HepG2 (cell line): ENCODE measurements at regions not wholly inside any gene's neighbourhood (a gene's known extent, or its start where the extent isn't known, plus 50 kb on each side); places are given as distances from the start of the nearest gene placed in this dataset.
"Not testable (repeated sequence)": the region's sequence is repeated elsewhere in the genome, so short reads cannot be mapped to it uniquely, and the experiment has no call there.

Source experiments
- ATAC-seq: fragments of 200-7000 bp; cut with Tn5 transposase; 3 replicates; pipeline ENCODE4 v1.9.1; 2020; ENCODE audit warnings: mild to moderate bottlenecking, moderate library complexity
- BruUV-seq: library from RNA; stranded (reverse); fragments of 400-500 nt; replicated peaks from 2 replicates; lab custom pipeline; 2021; lab: Mats Ljungman, UMichigan
- CTCF ChIA-PET: fragments of 300-600 bp; formaldehyde crosslinking; extraction: SDS; loops from one replicate; lab custom pipeline; 2021; ENCODE audit warnings: low total read pairs, inconsistent platforms, low intra/inter-chr PET ratio; lab: Yijun Ruan, JAX
- POLR2A ChIA-PET: fragments of 350-600 bp; sonication (Branson Sonifier 250); formaldehyde crosslinking; loops from one replicate; lab custom pipeline; 2020; ENCODE audit warnings: antibody characterized with exemption, inconsistent platforms; lab: Yijun Ruan, JAX
- DNase-seq: peaks from one replicate; pipeline ENCODE4 v3.0.0-alpha.2; 2015; ENCODE audit warnings: low spot score
- FAIRE-seq: peaks from 3 replicates; lab custom pipeline; 2011; peaks lifted over from hg19 to GRCh38; lab: Jason Lieb, UNC
- H2AFZ ChIP-seq: one replicate; pipeline ENCODE4 v1.6.1; 2011; ENCODE audit warnings: low read length, inconsistent platforms
- H3K27ac ChIP-seq: fragments of 300-600 bp; 3 replicates; pipeline ENCODE4 v1.8.0; 2011; ENCODE audit warnings: mixed run types, mild to moderate bottlenecking, mixed read lengths, low read length, inconsistent platforms; ENCODE audit not compliant: insufficient read depth; ENCODE audit errors: extremely low read length
- H3K27me3 ChIP-seq, 2 experiments: fragments of 200-600 bp in 1 of 2; 2 replicates in 1 of 2; 3 replicates in 1 of 2; pipeline versions ENCODE4 v1.6.0 to v1.8.0; 2011; ENCODE audit warnings: low read length in 2 of 2, mild to moderate bottlenecking in 2 of 2, moderate library complexity in 2 of 2, inconsistent platforms in 1 of 2; ENCODE audit not compliant: insufficient read depth in 2 of 2, control insufficient read depth in 1 of 2
- H3K36me3 ChIP-seq, 2 experiments: fragments of 200-600 bp in 1 of 2; replicated peaks in 1 of 2; 2 replicates in 1 of 2; 3 replicates in 1 of 2; pipeline versions ENCODE4 v1.5.1 to v1.8.0; 2011; ENCODE audit warnings: low read length in 2 of 2, inconsistent platforms in 1 of 2; ENCODE audit not compliant: insufficient read depth in 2 of 2, control insufficient read depth in 1 of 2
- H3K4me1 ChIP-seq: 2 replicates; pipeline ENCODE4 v1.5.1; 2012; ENCODE audit warnings: low read length, inconsistent platforms; ENCODE audit not compliant: insufficient read depth
- H3K4me2 ChIP-seq: 2 replicates; pipeline ENCODE4 v1.6.0; 2011; ENCODE audit warnings: low read depth, low read length, inconsistent platforms
- H3K4me3 ChIP-seq, 3 experiments: fragments of 200-600 bp in 1 of 3; sonication (generic), shearing (Covaris generic) in 1 of 3; replicated peaks in 1 of 3; 2 replicates each; pipeline ENCODE4 v1.5.1; 2011 to 2016; ENCODE audit warnings: low read length in 3 of 3, inconsistent platforms in 2 of 3, low read depth in 2 of 3, mild to moderate bottlenecking in 2 of 3, control low read depth in 1 of 3, mixed read lengths in 1 of 3; ENCODE audit not compliant: insufficient read depth in 1 of 3
- H3K79me2 ChIP-seq: one replicate; pipeline ENCODE4 v1.6.1; 2011; ENCODE audit warnings: low read length, inconsistent platforms; ENCODE audit not compliant: insufficient read depth
- H3K9ac ChIP-seq: 2 replicates; pipeline ENCODE4 v1.6.0; 2011; ENCODE audit warnings: mild to moderate bottlenecking, low read depth, low read length, inconsistent platforms; ENCODE audit not compliant: insufficient read depth
- H3K9me3 ChIP-seq: 2 replicates; pipeline ENCODE4 v1.5.1; 2012; ENCODE audit warnings: mild to moderate bottlenecking, low read length
- H4K20me1 ChIP-seq: 2 replicates; pipeline ENCODE4 v1.6.0; 2011; ENCODE audit warnings: inconsistent platforms, mild to moderate bottlenecking, low read length, moderate library complexity; ENCODE audit not compliant: insufficient read depth
- ATRX ChIP-seq: sonication (generic); formaldehyde crosslinking; IDR thresholded peaks from 2 replicates; pipeline ENCODE4 v1.4.0; 2020; ENCODE audit warnings: missing genetic modification reagents, borderline replicate concordance
- SKI ChIP-seq: fragments of 450-650 bp; IDR thresholded peaks from one replicate; pipeline ENCODE4 v1.6.1; 2018; ENCODE audit warnings: mild to moderate bottlenecking; ENCODE audit not compliant: partially characterized antibody
- ZNF230 ChIP-seq: sonication (generic); formaldehyde crosslinking; IDR thresholded peaks from 2 replicates; pipeline ENCODE4 v1.4.0; 2020; ENCODE audit warnings: mild to moderate bottlenecking, missing genetic modification reagents
- ZNF235 ChIP-seq: sonication (generic); formaldehyde crosslinking; IDR thresholded peaks from 2 replicates; pipeline ENCODE4 v1.8.1; 2023; ENCODE audit warnings: mild to moderate bottlenecking, missing genetic modification reagents, borderline replicate concordance
- ZNF296 ChIP-seq: sonication (generic); formaldehyde crosslinking; conservative IDR thresholded peaks from 2 replicates; pipeline ENCODE4 v1.5.0; 2020; ENCODE audit warnings: mild to moderate bottlenecking, missing genetic modification reagents
- WGBS: methylation state at CpG from one replicate; pipeline ENCODE4 v1.1.6; 2017; ENCODE audit warnings: low lambda C conversion rate; 5-methylcytosine and 5-hydroxymethylcytosine counted together
- in situ Hi-C: cut with HindIII; loops from 2 replicates; pipeline ENCODE4 v1.10.0; 2017; ENCODE audit warnings: low pct_unique_long_range_greater_than_20kb; ENCODE audit not compliant: extremely low pct_ligation_motif_present
- intact Hi-C: fragments of 100-400 bp; cut with micrococcal nuclease; formaldehyde crosslinking; loops from one replicate; pipeline ENCODE4 v1.10.0; 2022; ENCODE audit not compliant: unreplicated experiment
- TF ChIP-seq, protein P1 (sequence below): IDR thresholded peaks from 2 replicates; pipeline ENCODE4 v1.6.1; 2012; ENCODE audit warnings: low read length, improper control_type of control experiment

DNA sequence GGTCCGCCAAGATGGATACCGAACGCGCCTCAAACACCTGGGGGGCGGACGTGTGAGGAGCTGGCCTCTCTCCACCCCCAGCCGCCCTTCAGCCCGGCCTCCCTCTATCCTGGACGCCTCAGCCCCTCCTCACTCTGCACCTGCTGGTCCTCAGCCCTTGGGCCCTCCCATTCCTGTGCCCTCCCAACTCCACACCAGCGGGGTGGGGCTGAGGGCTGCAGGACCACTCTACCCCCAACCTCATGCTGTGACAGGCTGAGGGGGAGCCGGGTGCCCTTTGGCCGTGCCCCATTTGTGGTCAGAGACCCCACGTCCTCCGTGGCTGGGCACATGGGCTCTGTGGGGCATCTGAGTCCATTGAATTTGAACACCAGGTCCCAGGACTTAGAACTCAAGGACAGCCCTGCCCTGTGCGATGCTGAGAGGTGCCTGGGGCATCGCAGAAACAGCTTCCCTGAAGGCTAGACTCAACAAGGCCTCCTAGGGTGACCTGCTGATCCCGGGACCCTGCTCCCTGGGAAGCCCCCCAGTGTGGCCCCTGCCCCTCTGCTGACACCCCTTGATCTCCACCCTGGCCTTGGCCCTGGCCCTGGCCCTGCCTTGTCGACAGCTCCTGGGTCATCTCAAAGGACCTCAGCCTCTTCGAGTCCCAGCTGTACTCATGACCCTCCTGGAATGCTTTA lies 82.0 kb upstream of the SFSWAP start (continued):
- TF ChIP-seq, protein P1, sequence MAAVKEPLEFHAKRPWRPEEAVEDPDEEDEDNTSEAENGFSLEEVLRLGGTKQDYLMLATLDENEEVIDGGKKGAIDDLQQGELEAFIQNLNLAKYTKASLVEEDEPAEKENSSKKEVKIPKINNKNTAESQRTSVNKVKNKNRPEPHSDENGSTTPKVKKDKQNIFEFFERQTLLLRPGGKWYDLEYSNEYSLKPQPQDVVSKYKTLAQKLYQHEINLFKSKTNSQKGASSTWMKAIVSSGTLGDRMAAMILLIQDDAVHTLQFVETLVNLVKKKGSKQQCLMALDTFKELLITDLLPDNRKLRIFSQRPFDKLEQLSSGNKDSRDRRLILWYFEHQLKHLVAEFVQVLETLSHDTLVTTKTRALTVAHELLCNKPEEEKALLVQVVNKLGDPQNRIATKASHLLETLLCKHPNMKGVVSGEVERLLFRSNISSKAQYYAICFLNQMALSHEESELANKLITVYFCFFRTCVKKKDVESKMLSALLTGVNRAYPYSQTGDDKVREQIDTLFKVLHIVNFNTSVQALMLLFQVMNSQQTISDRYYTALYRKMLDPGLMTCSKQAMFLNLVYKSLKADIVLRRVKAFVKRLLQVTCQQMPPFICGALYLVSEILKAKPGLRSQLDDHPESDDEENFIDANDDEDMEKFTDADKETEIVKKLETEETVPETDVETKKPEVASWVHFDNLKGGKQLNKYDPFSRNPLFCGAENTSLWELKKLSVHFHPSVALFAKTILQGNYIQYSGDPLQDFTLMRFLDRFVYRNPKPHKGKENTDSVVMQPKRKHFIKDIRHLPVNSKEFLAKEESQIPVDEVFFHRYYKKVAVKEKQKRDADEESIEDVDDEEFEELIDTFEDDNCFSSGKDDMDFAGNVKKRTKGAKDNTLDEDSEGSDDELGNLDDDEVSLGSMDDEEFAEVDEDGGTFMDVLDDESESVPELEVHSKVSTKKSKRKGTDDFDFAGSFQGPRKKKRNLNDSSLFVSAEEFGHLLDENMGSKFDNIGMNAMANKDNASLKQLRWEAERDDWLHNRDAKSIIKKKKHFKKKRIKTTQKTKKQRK = no peak
- TF ChIP-seq ATRX (CRISPR knock-in tag) (no peak), ZNF235 (CRISPR knock-in tag) (no peak), ZNF230 (CRISPR knock-in tag) (no peak)
- TF ChIP-seq, all 625 proteins: peak for 0

DNA sequence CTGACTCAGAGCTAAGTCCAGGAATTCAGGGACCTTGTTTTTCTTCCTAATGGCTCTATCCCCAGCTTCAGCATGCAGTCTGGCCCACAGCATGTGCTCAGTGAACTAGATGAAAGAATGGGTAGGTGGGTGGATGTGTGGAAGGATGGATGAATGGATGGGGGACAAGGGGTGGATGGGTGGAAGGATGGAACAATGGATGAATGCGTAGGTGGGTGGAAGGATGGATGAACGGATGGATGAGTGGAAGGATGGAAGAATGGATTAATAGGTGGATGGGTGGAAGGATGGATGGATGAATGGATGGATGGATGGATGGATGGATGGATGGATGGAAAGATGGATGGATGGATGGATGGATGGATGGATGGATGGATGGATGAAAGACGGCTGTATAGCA lies 79.7 kb upstream of the SFSWAP start:
- Histone ChIP-seq H3K9me3 (no peaks in the 10 kb centered on the region), H3K27me3 (peaks cover 1 to 2% of the 10 kb centered on the region in 2 experiments; a peak in 3 of 5 replicates), H4K20me1 (no peaks in the 10 kb centered on the region), H3K4me2 (no peak overlapping the region), H3K79me2 (no peaks in the 10 kb centered on the region), H3K4me3 (no peak overlapping the region), H3K4me1 (no peaks in the 10 kb centered on the region), H3K9ac (no peak overlapping the region), H3K27ac (no peak overlapping the region), H3K36me3 (no peaks in the 10 kb centered on the region), H2AFZ (no peak overlapping the region)
- ChIA-PET CTCF (no interaction called here), POLR2A (no interaction called here)
- 0% methylated on average over 2 of the region's 3 CpGs for WGBS
- TF ChIP-seq ZNF296 (no peak), SKI (no peak)
- intact Hi-C loops = no loop called here
- no peak for FAIRE-seq
- no peak for ATAC-seq
- no TSS peak for BruUV-seq
- no peak for DNase-seq
- in situ Hi-C loops = no loop called here

DNA sequence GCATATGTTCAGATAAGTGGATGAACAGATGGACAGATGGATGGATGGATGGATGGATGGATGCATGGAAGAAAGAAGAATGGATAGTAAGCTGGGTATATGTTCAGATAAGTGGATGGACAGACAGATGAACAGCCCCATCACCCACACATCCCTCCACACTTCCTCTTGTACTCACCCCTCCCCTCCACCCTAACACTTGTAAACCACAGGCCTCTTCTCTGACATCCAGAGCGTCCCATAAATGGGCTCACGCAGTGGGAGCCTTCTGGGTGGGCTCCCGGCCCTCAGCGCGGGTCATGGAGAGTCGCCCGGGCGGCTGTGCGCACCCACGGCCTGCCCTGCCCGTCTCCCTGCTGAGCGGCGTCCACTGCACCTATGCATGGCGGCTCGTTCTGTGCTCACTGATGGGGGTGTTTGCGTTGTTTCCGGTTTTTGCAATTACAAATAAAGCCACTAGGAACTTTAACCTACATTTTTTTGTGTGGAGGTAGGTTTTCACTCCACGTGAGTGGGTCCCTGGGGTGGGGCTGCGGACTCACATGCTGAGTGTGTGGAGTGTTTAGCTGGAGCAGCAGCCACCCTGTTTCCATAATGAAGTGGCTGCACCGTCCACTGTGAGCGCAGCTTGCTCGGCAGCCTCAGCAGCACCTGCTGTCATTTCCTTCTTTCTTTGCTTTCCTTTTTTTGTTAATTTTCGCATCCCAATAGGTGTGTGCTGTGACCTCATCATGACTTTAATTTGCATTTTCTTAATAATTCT lies 78.8 kb upstream of the SFSWAP start:
- FAIRE-seq, POLR2A ChIA-PET: not testable (repeated sequence)

More for the DNA sequence above, 78.8 kb upstream of the SFSWAP start:
- ATAC-seq, H3K27ac ChIP-seq, H3K9ac ChIP-seq, H3K4me1 ChIP-seq, H3K4me2 ChIP-seq, H2AFZ ChIP-seq, H3K4me3 ChIP-seq, H3K79me2 ChIP-seq, H3K27me3 ChIP-seq, BruUV-seq, CTCF ChIA-PET, in situ Hi-C loops, DNase-seq, H3K9me3 ChIP-seq, H3K36me3 ChIP-seq, intact Hi-C loops, H4K20me1 ChIP-seq: not testable (repeated sequence)
- WGBS = 23% methylated on average over 20 of the region's 23 CpGs
